Body of pancreas (tissue), 4 donors: ENCODE measurements at regions not wholly inside any gene's neighbourhood (a gene's known extent, or its start where the extent isn't known, plus 50 kb on each side); places are given as distances from the start of the nearest gene placed in this dataset.
"Not testable (repeated sequence)": the region's sequence is repeated elsewhere in the genome, so short reads cannot be mapped to it uniquely, and the experiment has no call there.

Experiments
- ATAC-seq: fragments of 150-250 bp; one replicate; pipeline ENCODE4 v1.9.1; 2016
- DNase-seq, 4 donors: peaks; one replicate each; pipeline ENCODE4 v3.0.0-alpha.2; 2019
- H3K27ac ChIP-seq, 4 donors: fragments of 200-600 bp; sonication (generic); 1 replicate in 3 of 4; 2 replicates in 1 of 4; pipeline versions ENCODE4 v1.5.1 to v1.6.1; 2016 to 2019; ENCODE audit warnings: mild to moderate bottlenecking in 1 of 4, mixed read lengths in 1 of 4, moderate library complexity in 1 of 4
- H3K27me3 ChIP-seq, 2 donors: fragments of 200-600 bp; sonication (generic); one replicate each; pipeline ENCODE4 v1.6.0; 2016; ENCODE audit warnings: mild to moderate bottlenecking in 1 of 2
- H3K36me3 ChIP-seq, 2 donors: fragments of 200-600 bp; sonication (generic); replicated peaks in 1 of 2; 2 replicates each; pipeline ENCODE4 v1.5.1; 2016; ENCODE audit warnings: low read depth in 2 of 2; ENCODE audit not compliant: insufficient read depth in 1 of 2
- H3K4me1 ChIP-seq: fragments of 200-600 bp; sonication (generic); one replicate; pipeline ENCODE4 v1.6.0; 2016
- H3K4me3 ChIP-seq, 2 donors: fragments of 200-600 bp; sonication (generic); 1 replicate in 1 of 2; 2 replicates in 1 of 2; pipeline ENCODE4 v1.5.1; 2016 to 2019
- H3K9me3 ChIP-seq, 3 donors: fragments of 200-600 bp; sonication (generic); 1 replicate in 2 of 3; 2 replicates in 1 of 3; pipeline ENCODE4 v1.5.1; 2016
- CTCF ChIP-seq, 7 experiments: fragments of 450-650 bp in 4 of 7; fragments of 200-600 bp in 3 of 7; sonication (generic) in 3 of 7; IDR thresholded peaks; one replicate each; pipeline ENCODE4 v1.5.1; 2016 to 2019; ENCODE audit warnings: antibody characterized with exemption in 7 of 7
- POLR2A ChIP-seq, 3 donors: fragments of 450-650 bp; IDR thresholded peaks; one replicate each; pipeline ENCODE4 v1.6.1; 2016; ENCODE audit warnings: antibody characterized with exemption in 3 of 3, mild to moderate bottlenecking in 2 of 3
- WGBS, 2 donors: methylation state at CpG; one replicate each; pipeline ENCODE4 v1.1.5; 2017; 5-methylcytosine and 5-hydroxymethylcytosine counted together
- intact Hi-C: fragments of 100-400 bp; cut with DNase I; formaldehyde crosslinking; loops from one replicate; pipeline ENCODE4 v1.15.1; 2023

- Histone ChIP-seq H3K27me3 (no peaks in the 10 kb centered on the region), H3K4me1 (peaks cover 4% of the 10 kb centered on the region), H3K36me3 (no peaks in the 10 kb centered on the region), H3K9me3 (no peaks in the 10 kb centered on the region), H3K27ac (no peak overlapping the region), H3K4me3 (no peak overlapping the region)
- ATAC-seq, result no peak
- no peak for TF ChIP-seq POLR2A (IDR thresholded peaks at IDR 0.05)
- no peak for TF ChIP-seq CTCF (IDR thresholded peaks at IDR 0.05)
- intact Hi-C loops, result no loop called here
- DNase-seq, result no peak
Measured at GRCh38 chr2:55786280-55786679, 92.6 kb upstream of the PNPT1 start.

GRCh38 chr2:55783751-55784150 lies 90.1 kb upstream of the PNPT1 start:
- ATAC-seq, DNase-seq: not testable (repeated sequence)

GRCh38 chr2:55782528-55783173 lies 89.0 kb upstream of the PNPT1 start:
- Histone ChIP-seq H3K4me3 (no peak overlapping the region), H3K27ac (no peak overlapping the region), H3K4me1 (peaks cover 4% of the 10 kb centered on the region), H3K9me3 (no peaks in the 10 kb centered on the region), H3K36me3 (no peaks in the 10 kb centered on the region), H3K27me3 (no peaks in the 10 kb centered on the region)
- ATAC-seq, result no peak
- intact Hi-C loops, result no loop called here
- no peak for TF ChIP-seq POLR2A (IDR thresholded peaks at IDR 0.05)
- no peak for TF ChIP-seq CTCF (IDR thresholded peaks at IDR 0.05)
- no peak for DNase-seq
- 74 to 86% methylated on average over 4 of the region's 4 CpGs for WGBS, 2 donors

More at GRCh38 chr2:55783751-55784150, 90.1 kb upstream of the PNPT1 start:
- H3K4me1 ChIP-seq, H3K27me3 ChIP-seq, H3K4me3 ChIP-seq, H3K9me3 ChIP-seq, H3K36me3 ChIP-seq, H3K27ac ChIP-seq, intact Hi-C loops: not testable (repeated sequence)
- 95 to 96% methylated on average over 5 of the region's 5 CpGs for WGBS, 2 donors

- ATAC-seq (no peak), DNase-seq (no peak)
- H3K36me3 ChIP-seq, result no peaks in the 10 kb centered on the region
- intact Hi-C loops, result no loop called here
- no peaks in the 10 kb centered on the region for H3K27me3 ChIP-seq
- 100% methylated on average over 1 of the region's 1 CpG for WGBS, 2 donors
- peaks cover 4% of the 10 kb centered on the region for H3K4me1 ChIP-seq
- TF ChIP-seq CTCF (IDR thresholded peaks at IDR 0.05), result no peak
- TF ChIP-seq POLR2A (IDR thresholded peaks at IDR 0.05), result no peak
- H3K4me3 ChIP-seq, result no peak overlapping the region
- H3K9me3 ChIP-seq, result no peaks in the 10 kb centered on the region
- H3K27ac ChIP-seq, result no peak overlapping the region
Measured at GRCh38 chr2:55781542-55781941, 87.9 kb upstream of the PNPT1 start.

GRCh38 chr2:55780697-55781096 lies 87.1 kb upstream of the PNPT1 start:
- H3K27ac ChIP-seq, result no peak overlapping the region
- ATAC-seq, result no peak

More at GRCh38 chr2:55780697-55781096, 87.1 kb upstream of the PNPT1 start:
- 77 to 86% methylated on average over 1 of the region's 1 CpG for WGBS, 2 donors
- H3K27me3 ChIP-seq, result no peaks in the 10 kb centered on the region
- intact Hi-C loops, result no loop called here
- no peak overlapping the region for H3K4me3 ChIP-seq
- peaks cover 4% of the 10 kb centered on the region for H3K4me1 ChIP-seq
- H3K9me3 ChIP-seq, result no peaks in the 10 kb centered on the region
- TF ChIP-seq POLR2A (IDR thresholded peaks at IDR 0.05) (no peak), CTCF (IDR thresholded peaks at IDR 0.05) (no peak)
- no peaks in the 10 kb centered on the region for H3K36me3 ChIP-seq
- no peak for DNase-seq
